A549 (cell line): ENCODE measurements at regions not wholly inside any gene's neighbourhood (a gene's known extent, or its start where the extent isn't known, plus 50 kb on each side); places are given as distances from the start of the nearest gene placed in this dataset.

Experiments
- CTCF ChIP-seq: fragments of >200 bp; sonication (Bioruptor Twin); formaldehyde crosslinking; IDR thresholded peaks from 3 replicates; pipeline ENCODE4 v1.5.1; 2016
- POLR2A ChIP-seq: IDR thresholded peaks from 2 replicates; pipeline ENCODE4 v1.6.1; 2012; ENCODE audit warnings: mild to moderate bottlenecking, low read length
- REST ChIP-seq: fragments of 200-600 bp; sonication (generic); IDR thresholded peaks from 2 replicates; pipeline ENCODE4 v1.6.1; 2016; ENCODE audit warnings: antibody characterized with exemption, mild to moderate bottlenecking, moderate library complexity

- TF ChIP-seq CTCF (no peak), POLR2A (no peak), REST (no peak)
Measured at GRCh38 chr1:96524100-96524499, 197.5 kb upstream of the PTBP2 start.
